HFF-Myc (cell line): ENCODE measurements at regions not wholly inside any gene's neighbourhood (a gene's known extent, or its start where the extent isn't known, plus 50 kb on each side); places are given as distances from the start of the nearest gene placed in this dataset.
"Not testable (repeated sequence)": the region's sequence is repeated elsewhere in the genome, so short reads cannot be mapped to it uniquely, and the experiment has no call there.

ENCODE experiments used
- DNase-seq: peaks from one replicate; pipeline ENCODE4 v3.0.0-alpha.2; 2011; ENCODE audit warnings: low read depth; ENCODE audit errors: extremely low read depth
- H3K4me3 ChIP-seq: replicated peaks from 2 replicates; pipeline ENCODE4 v1.5.1; 2011; ENCODE audit warnings: low read depth, mild to moderate bottlenecking, control low read depth, low read length
- CTCF ChIP-seq: IDR thresholded peaks from 2 replicates; pipeline ENCODE4 v1.5.1; 2012; ENCODE audit warnings: mild to moderate bottlenecking, low read depth, low read length, control low read depth; ENCODE audit errors: missing control alignments

GRCh38 chr4:28101583-28101982, 1240.9 kb downstream of the STIM2 start:
- no peak overlapping the region for H3K4me3 ChIP-seq
- no peak for TF ChIP-seq CTCF
- DNase-seq: no peak

GRCh38 chr4:28105271-28105859, 1244.7 kb downstream of the STIM2 start:
- H3K4me3 ChIP-seq: no peak overlapping the region
- no peak for TF ChIP-seq CTCF
- DNase-seq: no peak

GRCh38 chr4:28106155-28106554, 1245.5 kb downstream of the STIM2 start:
- TF ChIP-seq CTCF: no peak
- DNase-seq: no peak
- no peak overlapping the region for H3K4me3 ChIP-seq

GRCh38 chr4:28109801-28110200, 1249.2 kb downstream of the STIM2 start:
- DNase-seq: no peak
- H3K4me3 ChIP-seq: no peak overlapping the region
- TF ChIP-seq CTCF: no peak

- not testable (repeated sequence) for DNase-seq, H3K4me3 ChIP-seq
These were observed 1252.2 kb downstream of the STIM2 start for GRCh38 chr4:28112691-28113335.

- not testable (repeated sequence) for H3K4me3 ChIP-seq, DNase-seq
These were observed 1252.9 kb downstream of the STIM2 start for GRCh38 chr4:28113586-28113985.

- DNase-seq, H3K4me3 ChIP-seq: not testable (repeated sequence)
These were observed 1256.0 kb downstream of the STIM2 start for GRCh38 chr4:28116526-28117083.

GRCh38 chr4:28117084-28117682, 1256.5 kb downstream of the STIM2 start:
- no peak for TF ChIP-seq CTCF
- H3K4me3 ChIP-seq: no peak overlapping the region
- DNase-seq: no peak
